Stimulated activated naive B cell treated with anti-CD40 and anti-IgM and Interleukin-4, amounts not matched to agents 10 μg/mL and 1 μg/mL and 100 μg/mL, for 72 hours (primary cell): ENCODE measurements at regions not wholly inside any gene's neighbourhood (a gene's known extent, or its start where the extent isn't known, plus 50 kb on each side); places are given as distances from the start of the nearest gene placed in this dataset.
"Not testable (repeated sequence)": the region's sequence is repeated elsewhere in the genome, so short reads cannot be mapped to it uniquely, and the experiment has no call there.

ENCODE experiments used
- ATAC-seq, 2 donors: fragments of 150-1000 bp; cut with Tn5 transposase; replicated peaks; 2 replicates each; pipeline ENCODE4 v1.10.0; 2021; ENCODE audit warnings: moderate library complexity in 1 of 2
- DNase-seq: peaks from one replicate; pipeline ENCODE4 v3.0.0; 2021
- H3K27ac Mint-ChIP-seq: one replicate; pipeline ENCODE4 v1.8.0; 2022; ENCODE audit warnings: mild to moderate bottlenecking, mixed read lengths
- H3K27me3 Mint-ChIP-seq, 2 donors: one replicate each; pipeline ENCODE4 v1.8.0; 2022; ENCODE audit warnings: mixed read lengths in 2 of 2
- H3K36me3 Mint-ChIP-seq, 2 donors: one replicate each; pipeline ENCODE4 v1.8.0; 2022; ENCODE audit warnings: mixed read lengths in 2 of 2, mild to moderate bottlenecking in 1 of 2
- H3K4me1 Mint-ChIP-seq, 2 donors: one replicate each; pipeline ENCODE4 v1.8.0; 2022; ENCODE audit warnings: mixed read lengths in 2 of 2, mild to moderate bottlenecking in 1 of 2
- H3K4me3 Mint-ChIP-seq, 2 donors: one replicate each; pipeline ENCODE4 v1.8.0; 2022; ENCODE audit warnings: mild to moderate bottlenecking in 2 of 2, mixed read lengths in 2 of 2, moderate library complexity in 1 of 2
- H3K9me3 Mint-ChIP-seq, 2 donors: one replicate each; pipeline ENCODE4 v1.8.0; 2022; ENCODE audit warnings: mixed read lengths in 2 of 2, mild to moderate bottlenecking in 1 of 2

DNA sequence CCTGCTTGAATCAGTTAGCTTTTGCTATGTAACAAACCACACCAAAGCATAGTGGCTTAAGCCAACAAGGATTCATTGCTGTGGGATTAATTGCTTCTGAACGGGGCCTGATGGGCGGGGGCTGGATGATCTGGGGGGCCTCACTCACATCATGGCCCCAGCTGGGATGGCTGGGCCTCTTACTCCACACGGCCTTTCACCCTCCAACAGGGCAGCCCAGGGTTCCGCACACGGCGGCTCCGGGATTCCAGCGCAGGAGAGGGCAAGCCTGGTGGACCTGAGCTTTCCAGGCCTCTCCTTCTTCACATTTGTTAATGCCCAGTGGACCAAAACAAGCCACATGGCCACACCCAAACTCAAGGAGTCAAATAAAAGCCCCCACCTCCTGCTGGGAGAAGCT lies 86.3 kb upstream of the PHLPP1 start:
- ATAC-seq (no peak), DNase-seq (no peak)
- Mint-ChIP-seq H3K36me3 (no peaks in the 10 kb centered on the region), H3K4me1 (no peaks in the 10 kb centered on the region), H3K9me3 (no peaks in the 10 kb centered on the region), H3K27me3 (no peaks in the 10 kb centered on the region), H3K4me3 (no peak overlapping the region), H3K27ac (no peak overlapping the region)

DNA sequence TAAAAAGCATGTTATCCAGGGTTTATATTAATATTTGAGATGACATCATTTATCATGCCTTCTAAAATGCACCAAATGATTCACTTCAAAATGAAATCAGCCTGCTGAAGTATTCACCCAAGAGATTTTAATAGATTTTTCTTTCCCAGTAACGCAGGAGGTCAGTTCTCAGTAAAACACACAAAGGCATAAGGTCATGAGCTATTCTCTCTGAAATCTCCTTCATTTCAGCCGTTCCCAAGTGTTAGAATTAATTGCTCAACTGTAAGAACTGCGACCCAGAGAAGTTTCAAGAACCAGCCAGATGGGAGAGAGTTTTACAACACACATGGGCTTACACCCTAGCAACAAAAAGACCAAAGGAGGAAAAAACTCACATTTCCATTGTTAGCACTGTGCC lies 84.2 kb upstream of the PHLPP1 start:
- Mint-ChIP-seq H3K27me3 (peaks cover 6 to 9% of the 10 kb centered on the region in 2 donors), H3K4me1 (no peaks in the 10 kb centered on the region), H3K36me3 (no peaks in the 10 kb centered on the region), H3K9me3 (no peaks in the 10 kb centered on the region), H3K4me3 (no peak overlapping the region), H3K27ac (no peak overlapping the region)
- ATAC-seq = no peak
- DNase-seq = no peak

- DNase-seq (no peak), ATAC-seq (no peak)
- H3K4me3 Mint-ChIP-seq = no peak overlapping the region
- H3K9me3 Mint-ChIP-seq = no peaks in the 10 kb centered on the region
- H3K36me3 Mint-ChIP-seq = no peaks in the 10 kb centered on the region
- H3K4me1 Mint-ChIP-seq = no peaks in the 10 kb centered on the region
- H3K27me3 Mint-ChIP-seq = peaks cover 6 to 14% of the 10 kb centered on the region in 2 donors
- H3K27ac Mint-ChIP-seq = no peak overlapping the region
Observed at GRCh38 chr18:62632788-62633455, 82.4 kb upstream of the PHLPP1 start.

DNA sequence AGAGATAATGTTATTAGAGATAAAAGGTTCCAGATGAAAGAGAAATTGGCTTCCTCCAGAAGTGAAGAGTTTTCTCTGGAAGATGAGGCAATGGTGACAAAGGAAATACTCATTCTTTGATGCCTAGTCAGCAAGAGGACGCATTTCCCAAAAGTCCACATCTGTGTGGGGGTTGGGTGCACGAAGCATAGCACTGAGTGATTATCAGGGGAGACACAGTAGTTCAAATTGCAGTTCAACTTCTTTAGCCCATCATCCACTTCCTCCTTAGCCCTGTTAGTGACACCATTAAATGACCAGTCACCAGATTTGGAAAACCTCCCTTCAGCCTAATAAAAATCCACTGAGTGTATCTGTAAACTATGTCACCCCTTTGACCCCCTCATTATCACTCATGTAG lies 80.9 kb upstream of the PHLPP1 start:
- ATAC-seq = no peak
- Mint-ChIP-seq H3K9me3 (no peaks in the 10 kb centered on the region), H3K27ac (no peak overlapping the region), H3K36me3 (no peaks in the 10 kb centered on the region), H3K4me3 (no peak overlapping the region), H3K4me1 (peaks cover 3 to 4% of the 10 kb centered on the region in 2 donors), H3K27me3 (peaks cover 10 to 14% of the 10 kb centered on the region in 2 donors)
- DNase-seq = no peak

GRCh38 chr18:62634979-62635630 lies 80.2 kb upstream of the PHLPP1 start:
- no peak for ATAC-seq
- Mint-ChIP-seq H3K4me3 (no peak overlapping the region), H3K9me3 (no peaks in the 10 kb centered on the region), H3K27ac (no peak overlapping the region), H3K4me1 (peaks cover 3 to 4% of the 10 kb centered on the region in 2 donors), H3K27me3 (peaks cover 10 to 14% of the 10 kb centered on the region in 2 donors), H3K36me3 (no peaks in the 10 kb centered on the region)
- DNase-seq = no peak

DNA sequence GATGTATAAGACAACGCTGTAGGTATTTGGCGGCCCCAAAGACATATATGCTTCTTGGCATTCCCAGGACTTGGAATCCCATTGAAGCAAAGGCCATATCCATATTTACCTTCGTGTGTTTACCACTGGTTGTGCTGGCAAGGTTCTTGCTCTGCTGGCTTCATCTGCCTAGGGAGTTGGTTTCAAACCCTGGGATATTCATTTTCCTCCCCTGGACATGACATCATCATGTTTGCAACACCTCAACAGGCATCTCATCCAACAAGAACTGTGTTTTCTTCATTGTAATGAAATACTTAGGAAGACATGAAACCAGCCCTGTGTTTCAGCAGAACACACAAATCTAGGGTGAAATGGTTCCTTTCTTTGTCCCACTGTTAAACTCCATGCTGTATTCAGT lies 77.9 kb upstream of the PHLPP1 start:
- no peak overlapping the region for H3K27ac Mint-ChIP-seq
- no peak overlapping the region for H3K4me3 Mint-ChIP-seq
- H3K4me1 Mint-ChIP-seq = peaks cover 3 to 4% of the 10 kb centered on the region in 2 donors
- ATAC-seq (no peak), DNase-seq (no peak)
- no peaks in the 10 kb centered on the region for H3K9me3 Mint-ChIP-seq
- H3K27me3 Mint-ChIP-seq = peaks cover 10 to 14% of the 10 kb centered on the region in 2 donors
- no peaks in the 10 kb centered on the region for H3K36me3 Mint-ChIP-seq

DNA sequence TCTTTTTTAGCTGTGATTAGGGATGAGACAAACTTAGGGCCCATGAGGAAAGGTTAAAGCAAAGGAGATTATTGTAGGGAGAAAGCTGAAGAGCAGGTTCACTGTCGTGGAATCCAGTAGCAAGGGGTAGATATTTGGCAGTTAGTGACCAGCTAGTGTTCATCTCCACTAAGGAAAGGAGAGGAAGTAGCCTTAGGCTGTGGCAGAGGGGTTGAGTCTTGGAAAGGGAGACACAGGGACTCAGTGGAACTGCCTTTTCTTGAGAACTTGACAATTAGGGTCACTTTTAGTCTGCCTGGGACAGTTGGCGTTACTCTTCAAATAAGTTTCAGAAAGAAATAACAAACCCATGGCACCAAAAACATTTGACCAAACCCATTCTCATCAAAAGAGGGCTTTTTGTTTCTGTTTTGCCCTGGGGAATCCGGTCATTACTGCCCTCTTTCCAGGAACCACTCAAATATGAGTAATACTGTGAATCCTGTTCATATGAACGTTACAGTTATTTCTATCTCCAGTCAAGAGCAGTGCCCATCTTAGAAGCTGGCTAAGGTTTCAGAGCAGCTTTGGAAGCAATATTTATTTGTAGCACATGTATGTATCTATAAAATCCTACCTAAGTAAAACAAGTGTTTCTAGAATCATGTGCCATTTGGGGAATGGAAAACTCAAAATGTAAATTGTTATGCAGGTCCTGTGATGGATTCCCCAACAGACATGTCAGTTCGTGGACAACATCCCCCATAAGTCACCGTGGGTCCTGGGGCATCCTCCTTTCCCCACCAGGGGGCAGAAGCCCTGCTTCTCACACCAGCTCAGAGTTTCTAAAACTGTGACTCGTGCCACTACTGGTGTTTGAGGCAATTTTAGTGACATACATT lies 77.3 kb upstream of the PHLPP1 start:
- ATAC-seq = peak; percentile 72 to 80
- Mint-ChIP-seq H3K4me1 (peaks cover 3 to 4% of the 10 kb centered on the region in 2 donors), H3K27ac (no peak overlapping the region), H3K27me3 (peaks cover 10 to 14% of the 10 kb centered on the region in 2 donors), H3K4me3 (no peak overlapping the region), H3K9me3 (no peaks in the 10 kb centered on the region), H3K36me3 (no peaks in the 10 kb centered on the region)
- DNase-seq = no peak

- Mint-ChIP-seq H3K27me3 (peaks cover 0 to 4% of the 10 kb centered on the region in 2 donors), H3K27ac (no peak overlapping the region), H3K4me3 (no peak overlapping the region), H3K36me3 (no peaks in the 10 kb centered on the region), H3K4me1 (peaks cover 3 to 4% of the 10 kb centered on the region in 2 donors), H3K9me3 (no peaks in the 10 kb centered on the region)
- DNase-seq (no peak), ATAC-seq (no peak)
Observed at GRCh38 chr18:62643181-62643580, 72.2 kb upstream of the PHLPP1 start.

GRCh38 chr18:62644773-62645172 lies 70.6 kb upstream of the PHLPP1 start:
- no peaks in the 10 kb centered on the region for H3K9me3 Mint-ChIP-seq
- H3K36me3 Mint-ChIP-seq = no peaks in the 10 kb centered on the region
- no peak for ATAC-seq
- no peak for DNase-seq
- no peak overlapping the region for H3K4me3 Mint-ChIP-seq
- no peaks in the 10 kb centered on the region for H3K27me3 Mint-ChIP-seq
- H3K4me1 Mint-ChIP-seq = no peaks in the 10 kb centered on the region
- H3K27ac Mint-ChIP-seq = no peak overlapping the region

DNA sequence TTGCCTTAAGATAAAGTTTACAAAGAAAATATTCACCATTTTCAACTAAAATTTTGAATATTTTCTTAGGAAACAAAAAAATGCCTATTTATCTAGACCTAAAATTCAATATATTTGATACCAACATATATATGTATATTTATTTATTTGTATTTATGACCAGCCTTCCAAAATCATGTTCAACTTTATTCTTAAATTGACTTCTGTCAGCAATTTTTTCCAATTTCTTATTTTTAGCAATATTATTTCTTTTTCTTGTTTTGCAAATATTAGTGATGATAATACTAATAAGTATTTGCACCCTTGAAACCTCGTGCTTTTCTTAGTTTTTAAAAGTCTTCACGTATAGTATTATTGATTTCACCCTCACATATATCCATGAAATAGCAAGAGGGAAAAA lies 68.2 kb upstream of the PHLPP1 start:
- ATAC-seq (no peak), DNase-seq (no peak)
- no peaks in the 10 kb centered on the region for H3K9me3 Mint-ChIP-seq
- no peaks in the 10 kb centered on the region for H3K27me3 Mint-ChIP-seq
- H3K4me3 Mint-ChIP-seq = no peak overlapping the region
- H3K36me3 Mint-ChIP-seq = no peaks in the 10 kb centered on the region
- peaks cover 7 to 9% of the 10 kb centered on the region in 2 donors for H3K4me1 Mint-ChIP-seq
- H3K27ac Mint-ChIP-seq = no peak overlapping the region

- no peaks in the 10 kb centered on the region for H3K27me3 Mint-ChIP-seq
- no peaks in the 10 kb centered on the region for H3K36me3 Mint-ChIP-seq
Observed at GRCh38 chr18:62648045-62648678, 67.2 kb upstream of the PHLPP1 start.

GRCh38 chr18:62651276-62652056 lies 63.9 kb upstream of the PHLPP1 start:
- H3K4me3 Mint-ChIP-seq = peak overlapping the region; percentile 18 to 28
- no peaks in the 10 kb centered on the region for H3K9me3 Mint-ChIP-seq
- peak overlapping the region; percentile 56 for H3K27ac Mint-ChIP-seq
- DNase-seq (no peak), ATAC-seq (peak in 1 of 2 donors; percentile 47)
- H3K36me3 Mint-ChIP-seq = no peaks in the 10 kb centered on the region
- H3K4me1 Mint-ChIP-seq = peaks cover 7 to 9% of the 10 kb centered on the region in 2 donors
- H3K27me3 Mint-ChIP-seq = no peaks in the 10 kb centered on the region

More at GRCh38 chr18:62648045-62648678, 67.2 kb upstream of the PHLPP1 start:
- H3K27ac Mint-ChIP-seq = no peak overlapping the region
- DNase-seq (no peak), ATAC-seq (no peak)
- H3K4me1 Mint-ChIP-seq = peaks cover 7 to 9% of the 10 kb centered on the region in 2 donors
- H3K9me3 Mint-ChIP-seq = no peaks in the 10 kb centered on the region
- H3K4me3 Mint-ChIP-seq = no peak overlapping the region

DNA sequence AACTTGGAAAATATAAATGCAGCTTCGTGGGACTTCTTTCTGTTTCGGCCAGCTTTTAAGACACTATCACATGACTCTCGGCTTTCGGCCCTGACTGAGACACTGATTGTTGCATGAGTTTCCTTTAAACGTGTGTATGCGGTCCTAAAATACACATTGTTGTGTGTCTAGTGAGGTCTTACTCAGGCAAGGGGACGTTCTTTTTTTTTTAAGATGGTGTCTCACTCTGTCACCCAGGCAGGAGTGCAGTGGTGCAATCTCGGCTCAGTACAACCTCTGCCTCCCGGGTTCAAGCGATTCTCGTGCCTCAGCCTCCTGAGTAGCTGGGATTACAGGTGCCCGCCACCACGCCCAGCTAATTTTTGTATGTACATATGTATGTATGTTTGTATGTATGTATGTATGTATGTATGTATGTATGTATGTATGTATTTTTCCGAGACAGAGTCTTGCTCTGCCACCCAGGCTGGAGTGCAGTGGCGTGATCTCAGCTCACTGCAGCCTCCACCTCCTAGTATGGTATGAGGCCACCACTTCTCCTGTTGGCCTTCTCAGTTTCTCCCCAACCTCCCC lies 63.2 kb upstream of the PHLPP1 start:
- H3K4me1 Mint-ChIP-seq, H3K36me3 Mint-ChIP-seq, ATAC-seq, H3K9me3 Mint-ChIP-seq, DNase-seq, H3K27me3 Mint-ChIP-seq: not testable (repeated sequence)
- peak overlapping the region in 1 of 2 donors; percentile 28 for H3K4me3 Mint-ChIP-seq
- peak overlapping the region; percentile 56 for H3K27ac Mint-ChIP-seq
